ENCODE measurements at regions not wholly inside any gene's neighbourhood (a gene's known extent, or its start where the extent isn't known, plus 50 kb on each side); places are given as distances from the start of the nearest gene placed in this dataset.
A peak's percentile ranks its signal among the peaks of the same experiment; 100 is the strongest.
"Not testable (repeated sequence)": the region's sequence is repeated elsewhere in the genome, so short reads cannot be mapped to it uniquely, and the experiment has no call there.

DNA sequence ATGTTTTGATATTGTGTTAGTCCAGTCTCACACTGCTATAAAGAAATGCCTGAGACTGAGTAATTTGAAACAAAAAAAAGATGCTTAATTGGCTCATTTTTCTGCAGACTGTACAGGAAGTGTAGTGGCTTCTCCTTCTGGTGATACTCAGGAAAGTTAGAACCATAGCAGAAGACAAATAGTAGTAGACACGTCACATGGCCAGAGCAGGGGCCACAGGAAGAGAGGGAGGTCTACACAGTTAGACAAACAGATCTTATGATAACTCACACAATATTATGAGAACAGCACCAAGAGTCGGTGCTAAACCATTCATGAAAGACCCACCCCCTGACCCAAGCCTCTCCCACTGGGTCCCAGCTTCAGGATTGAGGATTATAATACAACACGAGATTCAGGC lies 181.5 kb upstream of the TP53TG3D start:
- H3K9me3 Mint-ChIP-seq (ENCODE audit: low read depth); H3K4me1 Mint-ChIP-seq (ENCODE audit: low read depth); H3K4me3 Mint-ChIP-seq; H3K36me3 Mint-ChIP-seq; H3K27ac Mint-ChIP-seq; H3K27me3 Mint-ChIP-seq: not testable (repeated sequence)

DNA sequence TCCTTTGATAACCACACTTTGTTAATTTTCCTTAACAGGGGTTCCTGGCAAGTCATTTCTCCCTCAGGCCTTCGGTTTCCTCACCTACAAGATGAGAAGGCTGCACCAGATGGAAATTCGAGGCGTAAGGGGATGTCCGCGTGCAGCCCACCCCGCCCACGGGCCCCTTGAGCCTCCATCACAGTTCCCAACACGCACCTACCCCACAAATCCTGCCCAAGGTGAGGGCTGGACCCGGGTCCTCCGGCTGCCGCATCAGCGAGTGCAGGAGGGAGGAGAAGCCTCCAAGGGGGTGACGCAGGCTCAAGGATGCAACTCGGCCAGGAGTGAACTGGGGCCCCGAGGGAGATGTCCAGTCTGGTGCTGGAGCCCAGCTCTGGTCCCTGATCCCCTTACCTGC lies 169.2 kb upstream of the TP53TG3D start:
- not testable (repeated sequence) for H3K4me3 Mint-ChIP-seq; H3K36me3 Mint-ChIP-seq; H3K4me1 Mint-ChIP-seq (ENCODE audit: low read depth); H3K27ac Mint-ChIP-seq; H3K27me3 Mint-ChIP-seq; H3K9me3 Mint-ChIP-seq (ENCODE audit: low read depth)

DNA sequence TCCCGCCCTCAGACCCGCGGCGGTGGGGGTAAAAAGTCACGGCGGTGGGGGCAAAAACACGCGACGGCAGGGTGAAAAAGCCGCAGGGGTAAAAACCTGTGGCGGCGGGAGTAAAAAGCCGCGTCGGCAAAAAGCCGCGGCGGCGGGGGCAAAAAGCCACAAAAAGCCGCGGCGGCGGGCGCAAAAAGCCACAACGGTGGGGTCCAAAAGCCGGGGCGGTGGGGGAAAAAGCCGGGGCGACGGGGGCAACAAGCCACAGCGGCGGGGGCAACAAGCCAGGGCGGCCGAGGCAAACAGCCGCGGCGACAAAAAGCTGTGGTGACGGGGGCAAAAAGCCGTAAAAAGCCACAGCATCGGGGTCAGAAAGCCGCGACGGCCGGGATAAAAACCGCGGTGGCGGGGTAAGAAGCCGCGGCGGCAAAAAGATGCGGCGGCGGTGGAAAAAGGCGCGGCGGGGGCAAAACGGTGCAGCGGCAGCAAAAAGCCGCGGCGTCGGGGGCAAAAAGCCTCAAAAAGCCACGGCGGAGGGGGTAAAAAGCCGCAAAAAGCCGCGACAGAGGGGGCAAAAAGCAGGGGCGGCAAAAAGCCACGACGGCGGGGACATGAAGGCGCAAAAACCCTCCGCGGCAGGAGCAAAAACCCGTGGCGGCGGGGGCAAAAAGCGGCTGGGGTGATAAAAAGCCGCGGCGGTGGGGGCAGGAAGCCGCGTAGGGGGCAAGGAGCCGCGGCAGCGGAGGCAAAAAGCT lies 168.3 kb upstream of the TP53TG3D start:
- not testable (repeated sequence) for H3K4me1 Mint-ChIP-seq (ENCODE audit: low read depth)
- peak overlapping the region; percentile 27 for H3K4me3 Mint-ChIP-seq

DNA sequence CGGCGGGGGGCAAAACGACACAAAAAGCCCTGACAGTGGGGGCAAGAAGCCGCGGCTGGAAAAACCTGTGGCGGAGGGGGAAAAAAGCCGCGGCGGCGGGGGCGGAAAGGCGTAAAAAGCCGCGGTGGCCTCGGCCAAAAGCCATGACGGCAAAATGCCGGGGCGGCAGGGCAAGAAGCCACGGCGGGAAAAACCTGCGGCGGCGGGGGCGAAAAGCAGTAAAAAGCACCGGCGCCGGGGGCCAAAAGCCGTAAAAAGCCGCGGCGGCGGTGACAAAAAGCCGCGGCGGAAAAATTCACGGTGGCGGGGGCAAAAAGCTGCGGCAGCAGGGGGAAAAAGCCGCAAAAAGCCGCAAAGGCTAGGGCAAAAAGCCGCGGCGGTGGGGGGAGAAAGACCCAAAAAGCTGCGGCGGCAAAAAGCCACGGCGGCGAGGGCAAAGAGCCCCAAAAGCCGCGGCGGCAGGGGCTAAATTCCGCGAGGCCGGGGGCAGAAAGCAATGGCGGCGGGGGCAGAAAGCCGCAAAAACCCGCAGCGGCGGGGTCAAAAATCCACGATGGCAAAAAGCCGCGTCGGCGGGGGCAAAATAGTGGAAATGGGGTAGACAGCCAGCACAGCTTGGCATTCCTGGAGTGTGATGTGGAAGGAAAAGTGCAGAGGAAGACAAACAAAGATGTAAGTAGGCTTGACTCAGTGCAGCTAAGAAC lies 167.5 kb upstream of the TP53TG3D start:
- not testable (repeated sequence) for H3K4me1 Mint-ChIP-seq (ENCODE audit: low read depth); H3K27ac Mint-ChIP-seq; H3K27me3 Mint-ChIP-seq; H3K9me3 Mint-ChIP-seq (ENCODE audit: low read depth); H3K36me3 Mint-ChIP-seq
- H3K4me3 Mint-ChIP-seq = peak overlapping the region; percentile 71

More for the DNA sequence above, 168.3 kb upstream of the TP53TG3D start:
- H3K9me3 Mint-ChIP-seq (ENCODE audit: low read depth); H3K27ac Mint-ChIP-seq; H3K27me3 Mint-ChIP-seq; H3K36me3 Mint-ChIP-seq: not testable (repeated sequence)

DNA sequence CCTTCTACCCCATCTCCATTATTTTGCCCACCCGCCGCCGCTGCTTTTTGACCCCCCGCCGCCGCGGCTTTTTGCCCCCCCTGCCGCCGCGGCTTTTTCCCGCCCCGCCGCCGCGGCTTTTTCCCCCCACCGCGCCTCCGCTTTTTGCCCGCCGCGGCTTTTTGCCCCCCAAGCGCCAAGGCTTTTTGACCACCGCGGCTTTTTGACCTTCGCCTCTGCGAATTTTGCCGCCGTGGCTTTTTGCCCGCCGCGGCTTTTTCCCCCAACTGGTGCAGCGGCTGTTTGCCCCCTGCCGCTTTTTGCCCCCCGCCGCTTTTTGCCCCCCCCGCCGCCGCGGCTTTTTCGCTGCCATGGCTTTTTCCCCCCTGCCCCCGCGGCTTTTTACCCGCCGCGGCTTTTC lies 137.5 kb upstream of the TP53TG3D start:
- not testable (repeated sequence) for H3K27ac Mint-ChIP-seq; H3K36me3 Mint-ChIP-seq; H3K9me3 Mint-ChIP-seq (ENCODE audit: low read depth); H3K4me1 Mint-ChIP-seq (ENCODE audit: low read depth); H3K27me3 Mint-ChIP-seq
- peak overlapping the region; percentile 65 for H3K4me3 Mint-ChIP-seq

DNA sequence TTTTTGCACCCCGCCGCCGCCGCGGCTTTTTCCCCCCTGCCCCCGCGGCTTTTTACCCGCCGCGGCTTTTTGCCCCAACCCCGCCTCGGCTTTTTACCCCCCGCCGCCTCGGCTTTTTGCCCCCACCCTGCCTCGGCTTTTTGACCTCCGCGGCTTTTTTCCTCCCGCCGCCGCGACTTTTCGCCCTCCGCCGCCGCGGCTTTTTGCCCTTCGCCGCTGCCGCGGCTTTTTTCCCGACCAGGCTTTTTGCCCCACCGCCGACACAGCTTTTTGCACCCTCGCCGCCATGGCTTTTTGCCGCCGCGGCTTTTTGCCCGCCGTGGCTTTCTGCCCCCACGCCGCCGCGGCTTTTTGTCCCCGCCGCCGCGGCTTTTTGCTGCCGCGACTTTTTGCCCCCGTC lies 137.0 kb upstream of the TP53TG3D start:
- no peaks in the 10 kb centered on the region for H3K9me3 Mint-ChIP-seq (ENCODE audit: low read depth)
- H3K4me1 Mint-ChIP-seq (ENCODE audit: low read depth) = no peaks in the 10 kb centered on the region
- peak overlapping the region; percentile 70 for H3K4me3 Mint-ChIP-seq
- H3K27me3 Mint-ChIP-seq = peaks cover 2% of the 10 kb centered on the region
- H3K27ac Mint-ChIP-seq = no peak overlapping the region
- no peaks in the 10 kb centered on the region for H3K36me3 Mint-ChIP-seq

DNA sequence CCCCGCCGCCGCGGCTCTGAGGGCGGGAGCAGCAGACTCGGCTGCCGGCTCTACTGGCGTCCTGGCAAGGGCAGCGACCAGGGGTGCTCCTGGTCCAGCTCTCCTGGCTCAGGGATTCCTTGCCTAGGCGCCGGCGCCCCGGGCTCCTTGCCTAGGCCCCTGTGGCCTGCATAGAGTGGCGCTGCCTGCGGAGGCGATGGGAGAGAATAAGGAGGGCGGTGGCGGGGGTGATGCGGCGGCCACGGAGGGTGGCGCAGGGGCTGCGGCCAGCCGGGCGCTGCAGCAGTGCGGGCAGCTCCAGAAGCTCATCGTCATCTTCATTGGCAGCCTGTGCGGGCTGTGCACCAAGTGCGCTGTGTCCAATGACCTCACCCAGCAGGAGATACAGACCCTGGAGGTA lies 136.6 kb upstream of the TP53TG3D start:
- H3K4me3 Mint-ChIP-seq; H3K27me3 Mint-ChIP-seq; H3K4me1 Mint-ChIP-seq (ENCODE audit: low read depth); H3K27ac Mint-ChIP-seq; H3K9me3 Mint-ChIP-seq (ENCODE audit: low read depth); H3K36me3 Mint-ChIP-seq: not testable (repeated sequence)

DNA sequence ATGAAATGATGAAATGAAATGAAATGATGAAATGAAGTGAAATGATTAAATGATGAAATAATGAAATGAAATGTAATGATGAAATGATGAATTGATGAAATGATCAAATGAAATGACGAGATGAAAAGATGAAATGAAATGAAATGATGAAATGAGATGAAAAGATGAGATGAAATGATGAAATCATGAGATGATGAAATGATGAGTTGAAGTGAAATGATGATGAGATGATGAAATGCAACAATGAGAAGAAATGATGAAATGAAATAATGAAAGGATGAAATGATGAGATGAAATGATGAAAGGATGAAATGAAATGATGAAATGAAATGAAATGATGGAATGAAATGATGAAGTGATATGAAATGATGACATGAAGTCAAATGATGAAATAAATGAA lies 132.7 kb upstream of the TP53TG3D start:
- H3K36me3 Mint-ChIP-seq; H3K4me3 Mint-ChIP-seq; H3K27ac Mint-ChIP-seq; H3K27me3 Mint-ChIP-seq; H3K4me1 Mint-ChIP-seq (ENCODE audit: low read depth); H3K9me3 Mint-ChIP-seq (ENCODE audit: low read depth): not testable (repeated sequence)

DNA sequence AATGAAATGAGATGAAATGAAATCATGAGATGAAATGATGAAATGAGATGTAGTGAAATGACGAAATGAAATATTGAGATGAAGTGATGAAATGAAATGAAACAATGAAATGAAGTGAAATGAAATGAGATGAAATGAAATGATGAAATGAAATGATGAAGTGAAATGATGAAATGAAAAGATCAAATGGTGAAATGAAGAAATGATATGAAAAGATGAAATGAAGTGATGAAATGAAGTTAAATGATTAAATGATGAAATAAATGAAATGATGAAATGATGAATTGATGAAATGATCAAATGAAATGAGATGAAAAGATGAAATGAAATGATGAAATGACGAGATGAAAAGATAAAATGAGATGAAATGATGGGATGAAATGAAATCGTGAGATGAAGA lies 132.3 kb upstream of the TP53TG3D start:
- not testable (repeated sequence) for H3K4me3 Mint-ChIP-seq

DNA sequence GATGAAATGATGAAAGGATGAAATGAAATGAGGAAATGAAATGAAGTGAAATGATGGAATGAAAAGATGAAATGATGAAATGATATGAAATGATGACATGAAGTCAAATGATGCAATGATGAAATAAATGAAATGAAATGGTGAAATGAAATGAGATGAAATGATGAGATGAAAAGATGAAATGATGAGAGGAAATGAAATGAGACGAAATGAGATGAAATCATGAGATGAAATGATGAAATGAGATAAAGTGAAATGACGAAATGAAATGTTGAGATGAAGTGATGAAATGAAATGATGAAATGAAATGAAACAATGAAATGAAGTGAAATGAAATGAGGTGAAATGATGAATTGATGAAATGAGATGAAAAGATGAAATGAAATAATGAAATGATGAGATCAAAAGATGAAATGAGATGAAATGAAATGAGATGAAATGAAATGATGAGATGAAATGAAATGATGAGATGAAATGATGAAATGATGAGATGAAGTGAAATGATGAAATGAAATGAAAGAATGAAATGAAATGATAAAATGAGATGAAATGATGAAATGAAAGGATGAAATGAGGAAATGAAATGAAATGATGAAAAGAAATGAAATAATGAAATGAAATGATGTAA lies 131.7 kb upstream of the TP53TG3D start:
- not testable (repeated sequence) for H3K4me1 Mint-ChIP-seq (ENCODE audit: low read depth); H3K36me3 Mint-ChIP-seq; H3K27me3 Mint-ChIP-seq; H3K9me3 Mint-ChIP-seq (ENCODE audit: low read depth); H3K27ac Mint-ChIP-seq; H3K4me3 Mint-ChIP-seq

More for the DNA sequence above, 132.3 kb upstream of the TP53TG3D start:
- not testable (repeated sequence) for H3K4me1 Mint-ChIP-seq (ENCODE audit: low read depth); H3K27me3 Mint-ChIP-seq; H3K27ac Mint-ChIP-seq; H3K9me3 Mint-ChIP-seq (ENCODE audit: low read depth); H3K36me3 Mint-ChIP-seq

DNA sequence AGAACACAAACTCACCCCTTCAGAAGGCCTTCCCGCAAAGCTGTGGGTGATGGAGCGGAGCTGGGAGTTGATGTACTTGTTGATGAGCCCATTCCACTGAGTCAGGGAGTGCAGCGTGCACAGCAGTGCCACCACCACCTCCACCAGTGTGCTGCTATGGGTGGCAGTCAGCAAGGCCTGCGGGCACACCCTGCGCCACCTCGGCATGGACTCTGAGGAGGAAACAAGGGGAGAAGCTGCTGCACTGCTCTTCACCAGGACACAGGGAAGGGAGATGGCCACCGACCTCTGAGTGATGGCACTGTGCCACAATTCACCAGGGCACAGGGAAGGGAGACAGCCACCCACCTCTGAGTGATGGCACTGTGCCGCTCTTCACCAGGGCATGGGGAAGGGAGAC lies 100.7 kb upstream of the TP53TG3D start:
- not testable (repeated sequence) for H3K36me3 Mint-ChIP-seq; H3K4me1 Mint-ChIP-seq (ENCODE audit: low read depth); H3K27me3 Mint-ChIP-seq; H3K27ac Mint-ChIP-seq; H3K9me3 Mint-ChIP-seq (ENCODE audit: low read depth); H3K4me3 Mint-ChIP-seq

DNA sequence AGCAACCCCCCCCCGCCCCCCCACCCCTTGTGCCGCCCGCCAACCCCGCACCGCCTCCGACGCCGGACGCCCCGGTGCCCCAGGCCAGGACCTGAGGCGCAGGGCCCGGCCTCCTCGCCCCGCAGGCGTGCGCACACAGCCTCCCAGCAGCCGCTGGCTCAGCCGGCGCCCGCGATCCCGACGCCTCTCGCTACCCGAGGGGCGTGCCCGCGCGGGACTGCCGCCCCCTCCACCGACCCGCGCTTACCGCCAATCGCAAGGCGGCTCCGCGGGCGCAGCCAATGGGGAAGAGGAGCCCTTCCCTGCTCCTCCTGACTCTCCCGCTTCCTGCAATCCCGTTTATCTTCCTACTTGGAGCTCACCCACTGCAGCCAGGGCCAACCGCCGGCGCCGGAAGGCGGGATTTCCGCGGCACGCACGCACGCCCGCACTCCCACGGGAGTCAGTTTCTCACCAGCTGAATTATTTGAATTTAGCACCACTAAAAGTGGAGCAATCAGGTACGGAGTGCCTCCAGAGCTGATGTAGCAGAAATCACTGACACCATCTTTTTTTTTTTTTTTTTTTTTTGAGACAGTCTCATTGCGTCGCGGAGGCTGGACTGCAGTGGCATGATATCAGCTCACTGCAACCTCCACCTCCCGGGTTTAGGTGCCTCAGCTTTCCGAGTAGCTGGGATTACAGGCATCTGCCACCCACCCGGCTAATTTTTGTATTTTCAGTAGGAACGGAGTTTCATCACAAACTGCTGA lies 65.0 kb upstream of the TP53TG3D start:
- not testable (repeated sequence) for H3K27me3 Mint-ChIP-seq; H3K4me1 Mint-ChIP-seq (ENCODE audit: low read depth); H3K9me3 Mint-ChIP-seq (ENCODE audit: low read depth); H3K36me3 Mint-ChIP-seq; H3K27ac Mint-ChIP-seq; H3K4me3 Mint-ChIP-seq

DNA sequence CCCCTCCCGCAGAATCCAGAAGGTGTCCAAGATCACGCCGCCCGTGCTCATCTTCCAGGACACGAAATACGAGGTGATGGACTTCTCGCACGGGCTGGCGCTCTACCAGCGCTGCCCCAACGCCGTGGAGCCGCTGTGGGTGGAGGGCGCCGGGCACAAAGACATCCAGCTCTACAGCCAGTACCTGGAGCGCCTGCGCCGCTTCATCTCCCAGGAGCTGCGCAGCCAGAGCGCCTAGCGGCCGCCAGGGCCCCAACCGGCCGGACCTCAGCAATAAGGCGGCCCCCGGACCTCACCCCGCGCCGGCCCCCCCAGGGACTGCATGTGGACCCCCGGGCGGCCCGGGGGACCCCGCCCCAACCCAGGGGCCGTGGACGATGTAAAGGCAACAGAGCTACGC lies 50.5 kb upstream of the TP53TG3D start:
- H3K27ac Mint-ChIP-seq; H3K4me3 Mint-ChIP-seq; H3K36me3 Mint-ChIP-seq; H3K27me3 Mint-ChIP-seq; H3K4me1 Mint-ChIP-seq (ENCODE audit: low read depth); H3K9me3 Mint-ChIP-seq (ENCODE audit: low read depth): not testable (repeated sequence)

All from activated naive CD8-positive, alpha-beta T cell (primary cell).